ENCODE measurements at regions not wholly inside any gene's neighbourhood (a gene's known extent, or its start where the extent isn't known, plus 50 kb on each side); places are given as distances from the start of the nearest gene placed in this dataset.
"Not testable (repeated sequence)": the region's sequence is repeated elsewhere in the genome, so short reads cannot be mapped to it uniquely, and the experiment has no call there.

GRCh38 chr1:60791226-60791625 is 291.1 kb upstream of the NFIA start:
- no peak for DNase-seq

- not testable (repeated sequence) for DNase-seq
These were observed 309.3 kb upstream of the NFIA start for GRCh38 chr1:60773099-60773498.

GRCh38 chr1:60769082-60769481 is 313.3 kb upstream of the NFIA start:
- DNase-seq, result no peak

GRCh38 chr1:60765204-60765603 is 317.2 kb upstream of the NFIA start:
- peak; percentile 68 for DNase-seq

GRCh38 chr1:60764489-60764888 is 317.9 kb upstream of the NFIA start:
- no peak for DNase-seq

DNA sequence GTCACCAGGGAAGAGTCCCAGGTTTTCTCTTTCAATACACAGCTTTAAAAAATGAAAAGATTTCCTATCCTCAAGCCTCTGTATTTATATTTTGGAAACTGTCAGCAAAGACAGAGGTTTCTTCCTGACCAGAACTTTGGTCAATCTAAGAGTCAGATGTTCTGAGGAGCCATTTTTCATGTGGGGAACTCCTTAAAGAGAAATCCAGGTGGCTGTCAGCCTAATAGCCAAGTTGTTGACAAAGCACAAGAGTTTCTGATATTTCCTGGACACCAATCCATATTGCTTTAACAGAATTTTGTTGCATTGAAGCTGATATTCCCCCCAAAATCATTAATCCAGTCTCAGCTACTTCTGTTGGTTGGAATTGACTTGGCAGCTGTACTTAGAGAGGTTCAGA is 318.6 kb upstream of the NFIA start:
- no peak for DNase-seq

- DNase-seq, result no peak
These were observed 319.4 kb upstream of the NFIA start for GRCh38 chr1:60762911-60763310.

- no peak for DNase-seq
These were observed 320.2 kb upstream of the NFIA start for GRCh38 chr1:60762176-60762575.

DNA sequence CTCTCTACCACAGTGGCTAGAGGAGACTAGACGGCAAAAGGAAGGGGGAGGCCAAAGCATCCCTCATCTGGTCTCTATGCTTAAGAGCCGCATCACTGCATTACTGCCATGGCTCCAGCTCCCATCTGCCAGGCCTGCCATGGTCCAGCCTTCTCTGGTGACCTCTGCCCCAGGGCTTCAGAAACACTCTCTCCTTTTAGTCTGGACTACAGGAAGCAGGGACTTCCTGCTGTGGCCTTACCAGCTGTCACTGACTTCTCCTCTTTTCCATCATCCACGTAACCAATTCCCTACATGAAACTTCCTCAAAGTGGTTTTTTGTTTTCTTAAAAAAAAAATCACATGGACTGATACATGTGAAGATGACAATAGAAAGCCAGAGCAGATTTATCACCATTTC is 323.1 kb upstream of the NFIA start:
- DNase-seq, result no peak

- no peak for DNase-seq
These were observed 324.9 kb upstream of the NFIA start for GRCh38 chr1:60757485-60757884.

GRCh38 chr1:60753036-60753900 is 329.1 kb upstream of the NFIA start:
- peak; percentile 95 for DNase-seq

GRCh38 chr1:60751306-60751705 is 331.1 kb upstream of the NFIA start:
- DNase-seq, result no peak

- DNase-seq, result no peak
These were observed 335.0 kb upstream of the NFIA start for GRCh38 chr1:60747353-60747752.

DNA sequence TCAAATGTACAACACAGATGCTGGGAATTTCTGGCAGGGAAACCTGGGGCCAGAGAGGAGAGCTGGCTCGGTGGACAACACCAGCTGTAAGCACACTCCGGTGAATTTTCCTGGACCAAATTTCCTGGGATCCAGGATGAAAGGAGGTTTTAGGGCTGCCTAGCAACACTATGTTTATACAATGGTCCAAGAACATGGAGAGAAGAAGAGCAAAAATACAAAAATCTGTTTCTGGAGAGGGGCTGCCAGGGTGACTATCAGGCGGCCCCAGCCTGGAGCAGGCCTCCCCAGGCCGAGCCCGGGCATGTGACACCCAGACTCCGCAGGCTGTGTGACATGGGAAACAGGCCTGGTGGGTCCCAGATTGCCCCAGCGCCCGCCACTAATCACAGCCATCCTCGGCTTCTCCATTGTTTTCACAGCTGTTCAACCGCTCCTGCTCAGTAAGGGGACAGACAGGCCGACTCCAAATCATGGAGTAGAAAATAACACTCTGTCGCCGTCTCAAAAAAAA is 336.0 kb upstream of the NFIA start:
- peak; percentile 96 for DNase-seq

DNA sequence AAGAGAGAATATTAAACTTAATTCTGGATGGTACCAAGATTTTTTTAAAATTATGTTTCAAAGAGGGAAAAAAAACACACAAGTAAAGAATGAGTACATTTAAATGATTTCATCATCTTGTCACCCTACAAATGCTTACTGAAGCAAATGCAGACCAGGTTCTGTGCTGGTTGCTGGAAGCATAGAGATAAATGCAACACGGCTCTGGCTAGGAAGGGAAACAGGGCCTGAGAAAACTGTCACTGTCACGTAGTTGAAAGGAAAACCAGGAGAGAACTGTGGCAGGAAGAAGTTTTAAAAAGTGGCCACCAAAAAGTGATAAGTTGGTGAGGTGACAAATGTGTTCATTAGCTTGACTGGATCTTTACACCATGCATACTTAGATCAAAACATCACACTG is 336.9 kb upstream of the NFIA start:
- peak; percentile 47 for DNase-seq

DNA sequence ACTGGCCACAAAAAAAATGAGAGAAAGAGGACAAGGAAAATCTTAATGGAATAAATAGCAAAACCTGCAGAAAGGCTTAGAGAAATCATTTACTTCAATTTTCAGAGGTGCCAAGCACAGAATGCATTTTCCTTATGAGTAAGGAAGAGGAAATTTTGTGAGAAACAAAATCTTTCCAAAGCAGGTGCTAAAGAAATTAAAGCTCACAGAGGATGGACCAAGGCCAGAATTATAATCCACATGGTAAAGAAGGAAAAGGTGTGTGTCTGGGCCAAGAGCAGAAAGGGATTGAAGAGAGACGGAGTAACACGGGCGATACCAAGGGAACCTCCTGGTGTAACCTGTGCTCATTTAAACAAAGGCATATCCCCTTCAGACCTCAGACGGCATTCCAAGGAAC is 340.0 kb upstream of the NFIA start:
- DNase-seq, result no peak

DNA sequence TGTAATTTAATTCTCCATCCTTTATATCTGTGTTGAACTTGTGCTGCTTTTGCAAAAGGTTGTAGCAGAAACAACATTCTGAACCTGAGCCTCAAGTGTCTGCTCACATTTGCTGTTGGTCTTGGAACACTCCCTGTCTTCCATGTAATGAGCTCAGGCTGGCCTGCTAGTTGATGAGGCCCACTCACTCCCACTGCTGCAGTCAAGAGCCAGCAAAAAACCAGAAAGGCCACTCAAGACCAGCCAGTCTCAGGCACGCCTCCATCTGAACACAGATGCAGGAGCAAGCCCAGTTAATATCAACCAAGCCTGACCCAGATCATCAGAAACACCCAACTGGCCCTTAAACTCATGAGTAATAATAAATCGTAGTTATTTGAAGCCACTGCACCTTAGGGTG is 342.2 kb upstream of the NFIA start:
- no peak for DNase-seq

DNA sequence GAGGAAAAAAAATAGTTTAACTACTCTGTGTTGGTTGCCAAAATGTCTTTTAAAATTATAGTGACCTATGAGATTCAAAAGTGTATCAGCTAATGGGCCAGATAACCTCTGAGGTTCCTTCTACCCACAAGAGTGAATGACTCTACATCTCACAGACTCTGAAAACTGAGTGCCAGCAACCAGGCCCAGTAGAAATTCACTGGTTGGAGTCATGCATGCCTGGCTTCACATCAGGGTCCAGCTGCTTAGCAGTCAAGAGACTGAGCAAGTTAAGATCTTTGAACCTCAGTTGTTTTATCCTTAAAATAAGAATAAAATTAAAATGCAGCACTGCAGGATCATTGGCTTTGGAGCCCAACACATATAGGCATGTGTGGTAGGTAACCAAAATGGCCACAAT is 342.6 kb upstream of the NFIA start:
- DNase-seq, result no peak

GRCh38 chr1:60732977-60733401 is 349.4 kb upstream of the NFIA start:
- DNase-seq, result no peak

DNA sequence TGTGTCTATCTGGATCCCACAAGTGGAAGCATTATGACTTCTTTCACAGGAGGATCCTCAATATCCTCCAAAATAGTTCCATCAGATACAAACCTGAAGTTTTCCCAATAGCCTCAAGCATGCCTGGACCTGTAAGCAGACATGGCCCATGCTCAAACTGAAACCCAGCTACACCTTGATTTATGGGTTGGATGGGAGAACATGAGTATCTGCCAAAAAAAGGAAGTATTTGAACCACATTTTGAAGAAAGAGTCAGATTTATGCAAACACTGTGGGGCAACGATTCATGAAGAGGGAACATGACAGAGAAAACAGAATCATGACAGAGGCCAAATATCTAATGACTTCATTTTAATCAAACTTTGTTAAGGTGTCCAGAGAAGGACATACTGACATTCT is 351.0 kb upstream of the NFIA start:
- DNase-seq, result no peak

- DNase-seq, result no peak
These were observed 354.8 kb upstream of the NFIA start for GRCh38 chr1:60727552-60727951.

- no peak for DNase-seq
These were observed 365.9 kb upstream of the NFIA start for GRCh38 chr1:60716472-60716871.

DNA sequence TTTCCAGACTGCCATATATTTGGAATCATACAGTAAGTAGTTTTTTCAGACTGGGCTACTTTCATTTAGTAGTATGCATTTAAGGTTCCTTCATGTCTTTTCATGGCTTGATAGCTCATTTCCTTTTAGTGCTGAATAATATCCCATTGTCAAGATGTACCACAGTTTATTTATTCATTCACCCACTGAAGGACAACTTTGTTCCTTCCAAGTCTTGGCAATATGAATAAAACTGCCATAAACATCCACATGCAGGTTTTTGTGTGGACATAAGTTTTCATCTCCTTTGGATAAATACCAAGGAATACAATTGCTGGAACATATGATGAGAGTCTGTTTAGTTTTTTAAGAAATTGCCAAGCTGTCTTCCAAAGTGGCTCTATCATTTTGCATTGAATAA is 366.4 kb upstream of the NFIA start:
- no peak for DNase-seq

DNA sequence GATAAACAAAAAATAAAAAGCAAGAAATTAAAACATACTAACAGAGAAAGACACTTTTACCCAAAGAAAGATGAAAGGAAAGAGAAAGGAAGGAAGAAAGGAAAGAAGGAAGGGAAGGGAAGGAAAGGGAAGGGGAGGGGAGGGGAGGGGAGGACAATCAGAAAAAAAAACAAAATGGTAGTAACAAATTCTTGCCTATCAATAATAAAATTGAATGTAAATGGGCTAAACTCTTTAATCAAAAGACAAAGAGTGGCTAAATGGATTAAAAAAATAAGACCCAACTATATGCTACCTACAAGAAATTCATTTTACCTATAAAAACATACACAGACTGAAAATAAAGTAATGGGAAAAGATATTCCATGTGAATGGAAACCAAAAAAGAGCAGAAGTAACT is 372.9 kb upstream of the NFIA start:
- no peak for DNase-seq

DNA sequence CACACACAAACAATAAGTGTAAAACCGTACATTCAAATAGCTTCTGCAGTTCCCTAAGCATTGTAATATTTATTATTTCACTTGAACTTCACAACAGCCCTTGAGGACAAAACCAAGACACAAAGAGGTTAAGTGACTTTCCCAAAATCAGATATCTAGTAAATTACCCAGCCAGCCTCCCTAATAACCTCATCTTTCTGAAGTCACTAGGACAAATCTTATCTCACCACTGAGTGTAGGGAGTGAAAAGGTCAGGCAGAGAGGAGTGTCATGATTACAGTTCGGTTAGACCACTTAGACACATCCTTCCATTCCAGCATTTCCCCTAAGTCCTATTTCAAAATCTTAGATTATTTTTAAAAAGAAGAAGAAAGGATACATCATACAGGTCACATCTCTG is 377.3 kb upstream of the NFIA start:
- no peak for DNase-seq

Data from NCI-H1105 treated with DMSO at 0.1 percent for 48 hours (cell line).